HG03108 (cell line): ENCODE measurements at regions not wholly inside any gene's neighbourhood (a gene's known extent, or its start where the extent isn't known, plus 50 kb on each side); places are given as distances from the start of the nearest gene placed in this dataset.
A peak's percentile ranks its signal among the peaks of the same experiment; 100 is the strongest.

Source experiments
- ATAC-seq: cut with Tn5 transposase; IDR thresholded peaks from one replicate; pipeline ENCODE4 v1.9.1; 2021; ENCODE audit warnings: moderate library complexity; ENCODE audit not compliant: unreplicated experiment

- no peak for ATAC-seq
These were observed 153.6 kb upstream of the STX18 start for GRCh38 chr4:4695497-4695896.

- no peak for ATAC-seq
These were observed 153.0 kb upstream of the STX18 start for GRCh38 chr4:4694827-4695226.

- ATAC-seq = no peak
These were observed 152.5 kb upstream of the STX18 start for GRCh38 chr4:4694296-4694772.

DNA sequence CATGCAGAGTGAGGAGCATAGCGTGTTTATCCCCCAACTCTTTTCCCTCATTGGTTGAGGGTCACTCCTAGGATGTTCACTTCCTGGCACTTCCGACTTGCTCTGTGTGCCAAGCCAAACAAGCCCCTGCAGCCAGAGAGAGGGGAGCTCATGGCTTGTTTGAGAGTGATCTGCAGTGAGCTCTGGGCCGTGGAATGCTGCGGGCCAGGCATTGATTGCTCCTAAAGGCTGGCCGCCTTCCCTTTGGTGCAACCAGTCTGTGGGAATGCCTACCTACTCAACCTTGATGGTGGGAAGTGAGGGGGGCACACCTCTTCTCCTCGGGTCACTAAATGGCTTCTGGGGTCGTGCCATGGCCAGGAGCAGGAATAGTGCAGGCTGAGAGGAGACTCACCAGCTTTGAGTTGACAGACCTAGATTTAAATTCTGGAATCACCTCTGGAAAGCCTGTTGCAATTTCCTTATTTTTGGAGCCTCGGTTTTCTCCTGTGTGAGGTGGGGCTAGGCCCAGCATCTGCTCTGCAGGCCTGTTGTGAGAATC, 152.0 kb upstream of the STX18 start:
- ATAC-seq = no peak

- peak; percentile 46 for ATAC-seq
These were observed 151.4 kb upstream of the STX18 start for GRCh38 chr4:4693258-4693657.

DNA sequence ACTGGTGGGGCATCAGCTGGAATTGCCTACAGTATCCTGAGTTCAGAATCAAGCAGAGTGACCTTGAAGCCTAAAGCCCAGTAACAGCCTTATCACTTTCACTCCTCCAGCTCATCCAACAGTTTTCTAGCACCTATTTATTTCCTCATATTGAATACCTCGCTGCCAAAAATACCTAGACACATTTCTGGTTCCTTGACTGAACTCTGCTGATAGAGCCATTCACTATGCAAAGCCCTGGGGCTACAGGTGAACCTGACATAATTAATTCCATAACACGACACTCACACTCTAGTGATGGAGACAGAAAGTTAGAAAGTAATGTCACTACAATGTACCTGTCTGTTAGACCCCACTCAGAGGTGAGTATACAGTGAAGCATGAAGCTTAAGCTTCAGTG, 149.0 kb upstream of the STX18 start:
- ATAC-seq = no peak

GRCh38 chr4:4689694-4690440, 148.0 kb upstream of the STX18 start:
- peak; percentile 71 for ATAC-seq

- no peak for ATAC-seq
These were observed 146.3 kb upstream of the STX18 start for GRCh38 chr4:4687935-4688727.

- ATAC-seq = no peak
These were observed 145.3 kb upstream of the STX18 start for GRCh38 chr4:4687100-4687499.

DNA sequence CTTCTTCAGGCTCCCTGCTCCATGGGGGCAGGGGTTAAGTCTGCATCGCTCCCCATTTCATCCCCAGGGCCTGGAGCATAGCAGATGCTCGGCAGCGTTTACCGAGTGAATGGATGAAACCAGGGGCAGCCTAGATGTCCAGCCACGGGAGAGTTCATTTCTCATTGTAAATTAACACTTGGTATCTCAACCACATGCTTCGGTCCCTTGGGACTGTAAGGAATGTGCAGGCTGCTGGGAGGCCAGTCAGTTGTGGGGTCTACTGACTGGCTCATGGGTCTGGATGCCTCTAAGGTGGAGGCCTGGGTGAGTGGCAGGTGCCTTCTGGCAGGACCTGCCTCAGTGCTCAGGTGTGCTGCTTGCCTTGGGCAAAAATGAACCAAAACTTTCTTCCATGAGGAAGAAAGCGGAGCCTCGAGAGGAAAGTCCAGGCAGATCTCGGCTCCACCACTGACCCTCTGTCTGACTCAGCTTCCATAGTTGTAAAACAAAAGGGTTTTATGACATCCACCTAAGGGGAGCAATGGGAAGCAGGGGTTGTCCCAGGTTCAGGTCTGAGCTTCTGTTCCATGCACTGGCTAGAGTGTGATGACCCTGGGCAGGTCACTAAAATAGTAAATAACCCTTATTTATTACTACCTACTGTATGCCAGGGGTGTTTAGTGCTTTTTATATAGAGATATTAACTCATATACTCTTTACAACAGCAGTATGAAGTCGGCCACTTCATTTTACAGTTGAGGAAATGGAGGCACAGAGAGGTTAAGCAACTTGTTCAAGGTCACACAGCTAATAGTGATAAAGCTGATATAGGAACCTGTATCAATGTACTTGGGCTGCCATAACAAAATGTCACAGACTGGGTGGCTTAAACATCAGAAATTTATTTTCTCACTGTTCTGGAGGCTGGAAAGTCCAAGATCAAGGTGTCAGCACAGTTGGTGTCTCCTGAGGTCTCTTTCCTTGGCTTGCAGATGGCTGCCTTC, 144.3 kb upstream of the STX18 start:
- ATAC-seq = no peak

DNA sequence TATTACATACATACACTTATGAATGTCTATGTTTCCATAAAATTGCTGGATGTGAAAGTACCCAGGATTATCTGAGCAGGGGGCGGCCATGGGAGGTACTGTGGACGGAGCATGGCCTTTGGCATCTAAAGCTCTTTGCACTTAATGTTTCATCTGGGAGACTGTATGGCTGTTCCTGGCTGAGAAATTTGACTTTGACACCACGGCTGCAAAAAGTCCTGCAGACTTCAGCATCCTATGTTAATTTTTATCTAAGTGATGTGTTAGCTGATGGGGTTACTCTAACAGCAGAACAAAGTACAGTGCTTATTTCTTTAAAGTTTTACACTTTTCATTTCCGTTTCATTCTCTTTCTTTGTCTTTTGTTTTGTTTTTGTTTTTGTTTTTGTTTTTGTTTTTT, 139.8 kb upstream of the STX18 start:
- no peak for ATAC-seq

- no peak for ATAC-seq
These were observed 138.9 kb upstream of the STX18 start for GRCh38 chr4:4680758-4681157.

- no peak for ATAC-seq
These were observed 138.4 kb upstream of the STX18 start for GRCh38 chr4:4680243-4680642.

DNA sequence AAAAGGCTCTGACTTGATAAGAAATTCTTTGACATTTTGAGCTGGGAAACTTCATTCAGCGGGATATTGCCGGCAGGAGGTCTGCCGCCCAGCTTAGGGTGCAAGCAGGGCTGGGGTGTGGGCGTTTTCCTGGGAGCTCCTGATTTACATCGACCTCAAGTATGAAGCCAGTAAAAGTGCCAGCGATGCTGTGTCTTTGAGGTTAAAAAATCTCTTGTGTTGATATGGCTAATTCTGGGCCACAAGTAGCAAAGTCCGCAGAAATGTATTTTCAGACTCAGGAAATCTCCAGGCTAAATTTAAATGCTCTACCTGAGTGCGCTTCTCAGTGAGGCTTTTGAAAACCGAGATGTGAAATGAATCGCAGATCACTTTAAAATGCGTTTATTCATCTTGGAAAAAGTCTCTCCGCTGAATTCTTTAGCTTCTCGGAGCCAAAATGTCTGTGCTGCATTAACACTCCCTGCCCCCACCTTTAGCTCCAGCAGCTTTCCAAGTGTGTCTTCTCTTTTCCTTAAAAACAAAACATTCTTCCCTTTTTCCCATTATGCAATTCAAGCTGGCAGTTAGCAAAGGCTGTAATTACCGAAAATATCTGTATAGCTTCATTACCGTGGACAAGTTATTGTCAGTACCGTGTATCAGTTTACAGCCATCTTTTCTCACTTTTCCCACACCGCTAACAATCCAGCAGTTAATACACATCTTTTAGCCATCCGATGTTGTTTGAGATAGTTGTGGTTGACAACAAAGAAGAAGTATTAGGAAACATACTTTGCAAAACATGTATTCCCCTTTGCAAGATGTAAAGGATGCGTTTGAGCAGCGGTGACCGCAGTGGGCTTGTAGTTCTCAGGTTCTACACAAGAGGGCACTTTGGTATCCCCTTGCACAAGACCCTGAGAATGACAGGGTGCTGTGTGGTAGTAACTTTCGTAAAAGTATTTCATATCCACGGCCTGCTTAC, 136.0 kb upstream of the STX18 start:
- no peak for ATAC-seq

- no peak for ATAC-seq
These were observed 133.8 kb upstream of the STX18 start for GRCh38 chr4:4675641-4676040.

GRCh38 chr4:4675051-4675581, 133.3 kb upstream of the STX18 start:
- ATAC-seq = no peak

DNA sequence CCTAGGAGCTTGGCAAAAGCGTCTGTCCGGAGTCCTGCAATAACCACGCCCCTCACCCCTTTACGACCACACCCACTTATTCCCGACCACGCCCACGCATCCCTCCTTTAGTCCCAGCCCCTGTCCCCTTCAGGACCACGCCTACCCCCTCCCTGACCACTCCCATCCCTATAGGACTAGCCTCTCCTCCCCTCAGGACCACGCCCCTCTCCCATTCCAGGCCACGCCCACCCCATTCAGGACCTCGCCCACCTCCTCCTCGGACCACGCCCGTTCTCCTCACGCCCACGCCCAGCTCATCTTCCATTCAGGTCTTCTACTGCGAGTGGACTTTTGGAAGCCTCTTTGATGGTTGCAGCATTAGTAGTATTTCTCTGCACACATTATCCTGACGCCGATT, 131.2 kb upstream of the STX18 start:
- ATAC-seq = no peak

GRCh38 chr4:4672402-4672801, 130.6 kb upstream of the STX18 start:
- ATAC-seq = no peak

GRCh38 chr4:4671774-4672349, 130.0 kb upstream of the STX18 start:
- ATAC-seq = no peak
